Stomach (tissue), 4 donors: ENCODE measurements at regions not wholly inside any gene's neighbourhood (a gene's known extent, or its start where the extent isn't known, plus 50 kb on each side); places are given as distances from the start of the nearest gene placed in this dataset.

Experiments
- EP300 ChIP-seq: sonication (generic); formaldehyde crosslinking; IDR thresholded peaks from one replicate; pipeline ENCODE4 v1.6.1; 2017; ENCODE audit warnings: antibody characterized with exemption
- POLR2A ChIP-seq, 4 donors: fragments of 450-650 bp; IDR thresholded peaks; one replicate each; pipeline ENCODE4 v1.6.1; 2016; ENCODE audit warnings: antibody characterized with exemption in 4 of 4, control low read depth in 2 of 4, mild to moderate bottlenecking in 1 of 4, moderate library complexity in 1 of 4
- POLR2AphosphoS5 ChIP-seq, 3 donors: sonication (generic); formaldehyde crosslinking; IDR thresholded peaks; one replicate each; pipeline ENCODE4 v1.6.1; 2016; ENCODE audit warnings: antibody characterized with exemption in 3 of 3
- TF ChIP-seq, protein P1 (sequence below), 7 experiments: fragments of 450-650 bp in 4 of 7; fragments of 200-600 bp in 3 of 7; sonication (generic) in 3 of 7; IDR thresholded peaks; one replicate each; pipeline ENCODE4 v1.5.1; 2016 to 2019; ENCODE audit warnings: antibody characterized with exemption in 7 of 7, control low read depth in 2 of 7, mild to moderate bottlenecking in 1 of 7

DNA sequence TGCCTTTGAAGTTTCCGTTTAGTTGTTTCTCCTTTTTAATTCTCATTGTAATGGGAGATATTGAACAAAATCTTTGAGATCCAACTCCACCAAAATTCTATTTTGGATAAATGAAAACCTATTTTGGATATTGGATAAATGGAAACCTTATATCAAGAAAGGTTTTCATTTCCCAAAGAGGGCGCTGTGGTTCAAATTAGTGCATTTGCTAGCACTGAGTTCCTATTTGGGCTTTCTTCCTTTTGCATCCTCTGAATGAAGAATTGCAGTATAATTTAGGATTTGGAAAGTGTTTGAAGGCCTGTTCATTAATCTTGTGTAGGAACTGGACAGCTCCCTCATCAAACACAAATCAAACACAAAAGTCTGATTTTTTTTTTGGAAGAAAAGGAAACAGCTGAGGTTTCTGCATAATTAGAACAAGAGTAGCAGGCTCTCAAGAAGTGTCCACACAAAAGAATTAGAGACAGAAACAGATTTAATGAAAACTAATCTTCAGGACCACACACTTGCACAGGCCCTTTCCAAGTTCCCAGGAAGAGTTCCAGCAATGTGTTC lies 80.8 kb upstream of the KLF14 start:
- TF ChIP-seq, protein P1, sequence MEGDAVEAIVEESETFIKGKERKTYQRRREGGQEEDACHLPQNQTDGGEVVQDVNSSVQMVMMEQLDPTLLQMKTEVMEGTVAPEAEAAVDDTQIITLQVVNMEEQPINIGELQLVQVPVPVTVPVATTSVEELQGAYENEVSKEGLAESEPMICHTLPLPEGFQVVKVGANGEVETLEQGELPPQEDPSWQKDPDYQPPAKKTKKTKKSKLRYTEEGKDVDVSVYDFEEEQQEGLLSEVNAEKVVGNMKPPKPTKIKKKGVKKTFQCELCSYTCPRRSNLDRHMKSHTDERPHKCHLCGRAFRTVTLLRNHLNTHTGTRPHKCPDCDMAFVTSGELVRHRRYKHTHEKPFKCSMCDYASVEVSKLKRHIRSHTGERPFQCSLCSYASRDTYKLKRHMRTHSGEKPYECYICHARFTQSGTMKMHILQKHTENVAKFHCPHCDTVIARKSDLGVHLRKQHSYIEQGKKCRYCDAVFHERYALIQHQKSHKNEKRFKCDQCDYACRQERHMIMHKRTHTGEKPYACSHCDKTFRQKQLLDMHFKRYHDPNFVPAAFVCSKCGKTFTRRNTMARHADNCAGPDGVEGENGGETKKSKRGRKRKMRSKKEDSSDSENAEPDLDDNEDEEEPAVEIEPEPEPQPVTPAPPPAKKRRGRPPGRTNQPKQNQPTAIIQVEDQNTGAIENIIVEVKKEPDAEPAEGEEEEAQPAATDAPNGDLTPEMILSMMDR (IDR thresholded peaks at IDR 0.05): no peak
- TF ChIP-seq POLR2AphosphoS5 (IDR thresholded peaks at IDR 0.05) (no peak), POLR2A (IDR thresholded peaks at IDR 0.05) (no peak), EP300 (no peak)
